ENCODE measurements at regions not wholly inside any gene's neighbourhood (a gene's known extent, or its start where the extent isn't known, plus 50 kb on each side); places are given as distances from the start of the nearest gene placed in this dataset.

DNA sequence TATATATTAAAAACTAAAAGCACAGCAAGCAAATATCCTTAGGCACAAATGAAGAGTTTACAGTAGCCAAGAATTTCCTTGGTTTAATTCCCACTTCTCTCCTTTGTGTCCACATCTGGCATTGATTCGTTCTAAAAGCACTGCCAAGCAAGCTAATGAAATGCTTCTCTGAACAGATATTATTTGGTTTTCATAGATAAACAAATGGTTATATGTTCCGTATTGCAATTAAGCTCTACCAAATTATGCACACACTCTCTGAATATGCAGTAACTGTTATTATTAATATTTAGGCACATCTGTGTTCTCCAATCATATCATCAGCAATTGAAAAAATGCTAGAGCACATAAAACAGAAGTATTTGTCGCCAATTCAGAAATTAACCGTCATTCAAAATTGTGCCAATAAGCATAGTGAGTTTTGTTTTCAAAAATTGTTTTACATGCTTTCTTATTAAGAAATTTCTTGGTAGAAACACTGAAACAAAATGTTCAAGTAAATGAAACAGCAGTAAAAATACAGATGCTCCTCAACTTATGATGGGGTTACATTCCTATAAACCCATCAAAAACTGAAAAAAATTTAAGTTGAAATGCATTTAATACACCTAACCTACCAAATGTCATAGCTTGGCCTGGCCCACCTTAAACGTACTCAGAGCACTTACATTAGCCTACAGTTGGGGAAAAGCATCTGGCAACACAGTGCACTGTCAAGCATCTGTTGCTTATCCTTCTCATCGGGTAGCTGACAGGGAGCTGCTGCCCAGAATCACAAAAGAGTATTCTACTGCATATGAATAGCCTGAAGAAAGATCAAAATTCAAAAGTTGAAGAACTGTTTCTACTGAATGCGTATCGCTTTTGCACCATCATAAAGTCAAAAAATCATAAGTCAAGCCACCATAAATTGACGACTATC lies 2134.7 kb downstream of the PCDH9 start:
- no peak for TF ChIP-seq SP1 (CRISPR knock-in tag; conservative IDR thresholded peaks at IDR 0.05)
- TF ChIP-seq CTCF (IDR thresholded peaks at IDR 0.05) = no peak
- TF ChIP-seq, protein P1, sequence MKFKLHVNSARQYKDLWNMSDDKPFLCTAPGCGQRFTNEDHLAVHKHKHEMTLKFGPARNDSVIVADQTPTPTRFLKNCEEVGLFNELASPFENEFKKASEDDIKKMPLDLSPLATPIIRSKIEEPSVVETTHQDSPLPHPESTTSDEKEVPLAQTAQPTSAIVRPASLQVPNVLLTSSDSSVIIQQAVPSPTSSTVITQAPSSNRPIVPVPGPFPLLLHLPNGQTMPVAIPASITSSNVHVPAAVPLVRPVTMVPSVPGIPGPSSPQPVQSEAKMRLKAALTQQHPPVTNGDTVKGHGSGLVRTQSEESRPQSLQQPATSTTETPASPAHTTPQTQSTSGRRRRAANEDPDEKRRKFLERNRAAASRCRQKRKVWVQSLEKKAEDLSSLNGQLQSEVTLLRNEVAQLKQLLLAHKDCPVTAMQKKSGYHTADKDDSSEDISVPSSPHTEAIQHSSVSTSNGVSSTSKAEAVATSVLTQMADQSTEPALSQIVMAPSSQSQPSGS (CRISPR knock-in tag; IDR thresholded peaks at IDR 0.05; ENCODE audit: borderline replicate concordance, low read depth) = no peak
- TF ChIP-seq MAX (CRISPR knock-in tag; IDR thresholded peaks at IDR 0.05) = no peak
- TF ChIP-seq, protein P2, sequence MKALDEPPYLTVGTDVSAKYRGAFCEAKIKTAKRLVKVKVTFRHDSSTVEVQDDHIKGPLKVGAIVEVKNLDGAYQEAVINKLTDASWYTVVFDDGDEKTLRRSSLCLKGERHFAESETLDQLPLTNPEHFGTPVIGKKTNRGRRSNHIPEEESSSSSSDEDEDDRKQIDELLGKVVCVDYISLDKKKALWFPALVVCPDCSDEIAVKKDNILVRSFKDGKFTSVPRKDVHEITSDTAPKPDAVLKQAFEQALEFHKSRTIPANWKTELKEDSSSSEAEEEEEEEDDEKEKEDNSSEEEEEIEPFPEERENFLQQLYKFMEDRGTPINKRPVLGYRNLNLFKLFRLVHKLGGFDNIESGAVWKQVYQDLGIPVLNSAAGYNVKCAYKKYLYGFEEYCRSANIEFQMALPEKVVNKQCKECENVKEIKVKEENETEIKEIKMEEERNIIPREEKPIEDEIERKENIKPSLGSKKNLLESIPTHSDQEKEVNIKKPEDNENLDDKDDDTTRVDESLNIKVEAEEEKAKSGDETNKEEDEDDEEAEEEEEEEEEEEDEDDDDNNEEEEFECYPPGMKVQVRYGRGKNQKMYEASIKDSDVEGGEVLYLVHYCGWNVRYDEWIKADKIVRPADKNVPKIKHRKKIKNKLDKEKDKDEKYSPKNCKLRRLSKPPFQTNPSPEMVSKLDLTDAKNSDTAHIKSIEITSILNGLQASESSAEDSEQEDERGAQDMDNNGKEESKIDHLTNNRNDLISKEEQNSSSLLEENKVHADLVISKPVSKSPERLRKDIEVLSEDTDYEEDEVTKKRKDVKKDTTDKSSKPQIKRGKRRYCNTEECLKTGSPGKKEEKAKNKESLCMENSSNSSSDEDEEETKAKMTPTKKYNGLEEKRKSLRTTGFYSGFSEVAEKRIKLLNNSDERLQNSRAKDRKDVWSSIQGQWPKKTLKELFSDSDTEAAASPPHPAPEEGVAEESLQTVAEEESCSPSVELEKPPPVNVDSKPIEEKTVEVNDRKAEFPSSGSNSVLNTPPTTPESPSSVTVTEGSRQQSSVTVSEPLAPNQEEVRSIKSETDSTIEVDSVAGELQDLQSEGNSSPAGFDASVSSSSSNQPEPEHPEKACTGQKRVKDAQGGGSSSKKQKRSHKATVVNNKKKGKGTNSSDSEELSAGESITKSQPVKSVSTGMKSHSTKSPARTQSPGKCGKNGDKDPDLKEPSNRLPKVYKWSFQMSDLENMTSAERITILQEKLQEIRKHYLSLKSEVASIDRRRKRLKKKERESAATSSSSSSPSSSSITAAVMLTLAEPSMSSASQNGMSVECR (CRISPR knock-in tag; IDR thresholded peaks at IDR 0.05; ENCODE audit: borderline replicate concordance) = no peak
- TF ChIP-seq, protein P3, sequence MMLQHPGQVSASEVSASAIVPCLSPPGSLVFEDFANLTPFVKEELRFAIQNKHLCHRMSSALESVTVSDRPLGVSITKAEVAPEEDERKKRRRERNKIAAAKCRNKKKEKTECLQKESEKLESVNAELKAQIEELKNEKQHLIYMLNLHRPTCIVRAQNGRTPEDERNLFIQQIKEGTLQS (CRISPR knock-in tag; conservative IDR thresholded peaks at IDR 0.05) = no peak
- TF ChIP-seq ZNF232 (CRISPR knock-in tag; IDR thresholded peaks at IDR 0.05) = no peak
